ENCODE measurements at regions not wholly inside any gene's neighbourhood (a gene's known extent, or its start where the extent isn't known, plus 50 kb on each side); places are given as distances from the start of the nearest gene placed in this dataset.

- no peak for DNase-seq
Observed at GRCh38 chr7:49389871-49390479, 383.5 kb upstream of the VWC2 start.

- DNase-seq: no peak
Observed at GRCh38 chr7:49396229-49396628, 377.2 kb upstream of the VWC2 start.

GRCh38 chr7:49397750-49398149, 375.7 kb upstream of the VWC2 start:
- no peak for DNase-seq

GRCh38 chr7:49398236-49398635, 375.2 kb upstream of the VWC2 start:
- no peak for DNase-seq

GRCh38 chr7:49398746-49399145, 374.7 kb upstream of the VWC2 start:
- DNase-seq: no peak

- no peak for DNase-seq
Observed at GRCh38 chr7:49400891-49401550, 372.4 kb upstream of the VWC2 start.

- no peak for DNase-seq
Observed at GRCh38 chr7:49403844-49404243, 369.6 kb upstream of the VWC2 start.

GRCh38 chr7:49407205-49407604, 366.2 kb upstream of the VWC2 start:
- DNase-seq: no peak

GRCh38 chr7:49417034-49417433, 356.4 kb upstream of the VWC2 start:
- no peak for DNase-seq

- DNase-seq: no peak
Observed at GRCh38 chr7:49418963-49419362, 354.5 kb upstream of the VWC2 start.

GRCh38 chr7:49422564-49422963, 350.9 kb upstream of the VWC2 start:
- DNase-seq: no peak

- no peak for DNase-seq
Observed at GRCh38 chr7:49424109-49424508, 349.3 kb upstream of the VWC2 start.

- DNase-seq: no peak
Observed at GRCh38 chr7:49425277-49425818, 348.1 kb upstream of the VWC2 start.

- DNase-seq: no peak
Observed at GRCh38 chr7:49432254-49432653, 341.2 kb upstream of the VWC2 start.

GRCh38 chr7:49433794-49434193, 339.6 kb upstream of the VWC2 start:
- DNase-seq: no peak

GRCh38 chr7:49434846-49435245, 338.6 kb upstream of the VWC2 start:
- no peak for DNase-seq

- DNase-seq: no peak
Observed at GRCh38 chr7:49438281-49438680, 335.2 kb upstream of the VWC2 start.

GRCh38 chr7:49443515-49443914, 329.9 kb upstream of the VWC2 start:
- no peak for DNase-seq

- DNase-seq: no peak
Observed at GRCh38 chr7:49453486-49453885, 320.0 kb upstream of the VWC2 start.

GRCh38 chr7:49479441-49479840, 294.0 kb upstream of the VWC2 start:
- no peak for DNase-seq

- no peak for DNase-seq
Observed at GRCh38 chr7:49479936-49480544, 293.4 kb upstream of the VWC2 start.

GRCh38 chr7:49481075-49481474, 292.4 kb upstream of the VWC2 start:
- DNase-seq: no peak

- DNase-seq: no peak
Observed at GRCh38 chr7:49483142-49483541, 290.3 kb upstream of the VWC2 start.
